Ureter (tissue), 1 donor: ENCODE measurements at regions not wholly inside any gene's neighbourhood (a gene's known extent, or its start where the extent isn't known, plus 50 kb on each side); places are given as distances from the start of the nearest gene placed in this dataset.
"Not testable (repeated sequence)": the region's sequence is repeated elsewhere in the genome, so short reads cannot be mapped to it uniquely, and the experiment has no call there.

Experiments
- DNase-seq: peaks from one replicate; pipeline ENCODE4 v3.0.0-alpha.2; 2020; ENCODE audit warnings: low spot score
- donor health status: DM: yes; HTN: yes; CAD: no.

- no peak for DNase-seq
Measured at GRCh38 chr4:75422998-75423397, 91.2 kb downstream of the RCHY1 start.

- DNase-seq, result no peak
Measured at GRCh38 chr4:75412746-75413145, 101.5 kb downstream of the RCHY1 start.

DNA sequence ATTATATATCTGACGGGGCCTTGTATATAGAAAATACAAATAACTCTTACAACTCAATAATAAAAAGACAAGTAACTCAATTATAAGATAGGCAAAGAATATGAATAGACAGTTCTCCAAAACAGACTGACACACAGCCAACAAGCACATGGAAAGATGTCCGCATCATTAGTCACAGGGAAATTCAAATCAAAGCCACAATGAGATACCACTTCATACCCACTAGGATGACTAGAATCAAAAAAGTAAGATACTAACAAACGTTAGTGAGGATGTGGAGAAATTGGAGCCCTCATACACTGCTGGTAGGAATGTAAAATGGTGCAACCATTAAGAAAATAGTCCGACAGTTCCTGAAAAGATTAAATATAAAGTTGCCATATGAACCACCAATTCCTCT is 115.7 kb downstream of the RCHY1 start:
- DNase-seq, result no peak

- no peak for DNase-seq
Measured at GRCh38 chr4:75391489-75392166, 122.6 kb downstream of the RCHY1 start.

- not testable (repeated sequence) for DNase-seq
Measured at GRCh38 chr4:75386426-75386825, 127.8 kb downstream of the RCHY1 start.

GRCh38 chr4:75385106-75385505 is 129.1 kb downstream of the RCHY1 start:
- no peak for DNase-seq

- DNase-seq, result no peak
Measured at GRCh38 chr4:75376543-75376942, 137.7 kb downstream of the RCHY1 start.

DNA sequence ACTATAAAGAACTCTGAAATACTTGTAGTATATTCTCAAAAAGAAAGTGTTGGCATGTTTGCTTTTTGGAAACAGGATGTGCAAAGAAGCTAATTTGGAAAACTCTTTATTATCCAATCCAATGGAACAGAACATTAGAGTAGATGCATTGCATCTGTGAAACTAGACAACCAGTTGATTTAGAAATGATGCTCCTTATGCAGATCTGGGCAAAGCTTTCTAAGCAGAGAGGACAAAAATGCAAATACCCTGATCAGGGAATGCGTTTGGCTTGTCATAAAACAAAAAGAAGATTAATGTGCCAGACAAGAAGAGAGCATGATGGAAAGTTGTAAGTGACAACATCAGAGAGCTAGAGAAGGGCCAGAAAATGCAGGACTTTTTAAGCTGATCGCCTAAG is 142.3 kb downstream of the RCHY1 start:
- no peak for DNase-seq

DNA sequence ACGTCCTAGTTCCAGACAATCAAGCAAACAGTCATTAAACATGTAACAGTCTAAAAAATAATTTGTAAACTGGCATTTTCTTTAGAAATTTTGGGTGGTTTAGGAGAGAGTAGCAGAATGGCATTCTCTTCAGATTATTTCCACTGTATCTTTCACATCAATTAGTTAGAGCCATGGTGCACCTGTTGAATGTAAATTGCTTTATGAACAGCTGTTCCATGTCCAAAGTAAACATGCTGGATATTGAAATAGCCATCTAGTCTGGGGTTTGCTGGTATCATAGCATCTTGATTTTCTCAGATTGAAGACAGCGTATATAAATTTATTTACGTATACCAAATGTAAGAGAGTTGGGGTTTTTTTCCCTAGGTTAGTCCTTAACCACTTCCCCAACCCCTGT is 143.6 kb downstream of the RCHY1 start:
- DNase-seq, result no peak

DNA sequence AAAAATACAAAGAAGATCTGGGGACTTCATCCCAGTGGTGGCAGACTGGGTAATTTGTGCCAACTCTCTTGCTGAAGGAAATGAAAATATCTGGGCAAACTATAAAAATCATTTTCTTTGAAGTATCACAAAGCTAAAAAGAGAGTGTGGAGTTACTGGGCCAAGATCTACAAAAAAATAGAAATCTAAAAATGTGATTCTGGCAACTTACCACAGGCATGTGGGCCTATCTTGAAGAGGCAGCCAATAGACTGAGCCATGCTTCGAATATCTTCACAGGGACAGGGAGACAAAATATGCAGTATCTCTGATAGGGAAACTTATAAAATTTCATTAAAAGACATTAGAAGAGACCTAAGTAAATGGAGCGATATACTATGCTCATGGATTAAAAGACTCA is 168.8 kb downstream of the RCHY1 start:
- DNase-seq, result no peak

- DNase-seq, result no peak
Measured at GRCh38 chr4:75344915-75345314, 169.3 kb downstream of the RCHY1 start.

- DNase-seq, result no peak
Measured at GRCh38 chr4:75343333-75343732, 170.9 kb downstream of the RCHY1 start.

GRCh38 chr4:75340561-75340960 is 173.6 kb downstream of the RCHY1 start:
- DNase-seq, result no peak

DNA sequence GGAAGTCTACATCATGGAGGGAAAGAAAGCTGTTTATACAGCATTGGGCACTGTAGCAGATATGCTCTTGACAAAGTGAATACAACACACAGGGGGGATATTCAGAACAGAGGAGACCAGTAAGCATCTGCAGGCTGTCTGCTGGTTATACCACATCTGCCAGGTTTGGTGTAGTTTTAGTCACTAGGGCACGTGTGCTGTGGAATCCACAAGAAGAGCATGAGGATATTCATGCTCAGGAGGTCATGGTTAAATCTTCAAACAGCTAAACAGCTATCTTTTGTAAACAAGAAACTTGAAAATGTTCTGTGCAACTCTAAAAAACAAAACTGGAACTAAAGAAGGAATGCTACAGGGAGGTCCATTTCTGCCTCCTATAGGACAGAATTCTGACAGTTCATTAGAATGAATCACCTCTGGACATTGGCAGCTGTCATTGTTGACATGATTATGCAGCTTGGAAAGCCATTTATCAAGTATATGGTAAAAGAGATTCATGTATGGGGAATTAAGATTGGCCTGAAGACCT is 175.8 kb downstream of the RCHY1 start:
- no peak for DNase-seq

DNA sequence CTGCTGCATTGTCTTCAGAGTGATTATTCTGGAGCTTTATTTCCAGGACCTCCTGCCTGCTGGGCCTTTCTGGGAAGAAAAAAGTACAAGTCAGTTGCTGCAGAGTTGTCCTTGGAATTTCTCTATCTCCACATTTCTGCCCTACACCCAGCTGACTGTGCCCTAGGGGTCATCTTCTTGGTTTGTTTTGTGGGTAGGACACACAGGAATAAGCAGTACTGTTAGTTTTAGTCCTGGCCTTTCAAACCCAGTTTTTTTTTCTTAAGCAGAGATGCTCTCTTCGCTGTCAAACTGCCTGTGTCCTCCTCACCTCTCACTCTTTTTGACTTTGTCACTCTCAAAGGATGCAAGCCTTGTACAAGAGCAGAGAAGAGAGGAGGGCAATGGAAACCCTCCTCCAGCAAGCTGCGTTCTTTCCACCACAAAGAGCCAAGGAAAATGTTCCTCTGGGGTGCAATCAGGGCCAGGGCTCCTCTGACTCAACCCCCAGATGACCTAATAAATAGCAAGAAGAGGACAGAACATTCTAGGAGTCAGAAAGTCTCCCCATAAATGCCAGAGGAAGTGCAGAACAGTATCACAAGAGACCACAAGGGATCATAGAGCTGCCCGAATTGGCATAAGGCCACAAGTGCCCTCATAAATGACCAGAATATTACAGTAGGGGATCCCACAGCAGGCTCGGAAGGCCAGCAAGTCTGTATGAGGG is 186.2 kb downstream of the RCHY1 start:
- peak; percentile 71 for DNase-seq

GRCh38 chr4:75325318-75325979 is 188.8 kb downstream of the RCHY1 start:
- DNase-seq, result no peak

- no peak for DNase-seq
Measured at GRCh38 chr4:75321484-75321883, 192.7 kb downstream of the RCHY1 start.

GRCh38 chr4:75317641-75318040 is 196.6 kb downstream of the RCHY1 start:
- DNase-seq, result not testable (repeated sequence)

GRCh38 chr4:75308049-75308448 is 206.2 kb downstream of the RCHY1 start:
- no peak for DNase-seq

DNA sequence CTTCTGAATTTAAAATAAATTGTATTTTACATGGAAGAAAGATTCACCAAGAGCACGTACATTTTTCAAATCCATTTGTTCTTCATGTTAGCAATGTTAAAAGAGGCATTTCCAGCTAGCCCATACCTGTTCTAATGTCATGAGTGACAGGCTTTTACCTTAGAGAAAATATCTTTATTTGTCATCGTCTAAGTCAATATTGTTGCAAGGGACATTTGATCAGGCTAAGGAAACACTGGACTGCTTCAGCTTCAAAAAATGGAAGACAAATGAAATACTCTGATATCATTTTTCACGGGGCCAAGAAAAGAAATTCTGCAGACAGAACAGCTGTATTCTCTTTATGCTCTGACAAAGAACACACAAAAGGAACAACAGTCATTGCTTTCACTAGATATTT is 207.7 kb downstream of the RCHY1 start:
- no peak for DNase-seq

GRCh38 chr4:75302648-75303047 is 211.6 kb downstream of the RCHY1 start:
- no peak for DNase-seq

DNA sequence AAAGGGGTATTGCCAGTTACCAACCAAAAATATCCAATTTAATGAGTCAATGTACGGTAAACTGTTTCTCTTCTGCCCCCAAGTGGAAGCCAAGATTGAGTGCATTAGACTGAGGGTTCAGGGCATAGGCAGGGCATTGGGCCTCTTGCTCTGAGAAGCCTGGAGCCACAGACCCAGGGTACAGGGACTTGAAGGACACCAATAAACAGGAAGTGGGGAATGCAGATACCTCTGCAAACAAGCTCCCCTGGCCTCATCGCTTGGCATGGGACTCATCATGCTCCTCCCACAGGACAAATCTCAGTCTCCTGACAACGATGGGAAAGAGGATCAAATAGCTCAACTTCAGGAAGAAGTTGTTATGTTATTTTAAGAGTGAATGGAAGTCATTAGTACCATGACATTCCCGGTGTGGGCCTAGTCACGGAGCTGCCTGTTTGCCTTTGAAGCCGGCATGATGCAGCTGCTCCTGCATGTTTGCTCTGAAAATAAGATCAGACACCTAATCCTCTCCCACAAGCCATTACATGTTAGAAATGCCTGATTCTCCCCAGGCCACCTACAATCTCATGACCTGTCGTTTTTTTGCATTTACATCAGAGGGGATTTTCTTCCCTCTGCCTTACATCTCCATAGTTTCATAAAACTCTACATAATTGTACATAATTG is 224.2 kb downstream of the RCHY1 start:
- DNase-seq, result no peak
